ENCODE measurements at regions not wholly inside any gene's neighbourhood (a gene's known extent, or its start where the extent isn't known, plus 50 kb on each side); places are given as distances from the start of the nearest gene placed in this dataset.

DNA sequence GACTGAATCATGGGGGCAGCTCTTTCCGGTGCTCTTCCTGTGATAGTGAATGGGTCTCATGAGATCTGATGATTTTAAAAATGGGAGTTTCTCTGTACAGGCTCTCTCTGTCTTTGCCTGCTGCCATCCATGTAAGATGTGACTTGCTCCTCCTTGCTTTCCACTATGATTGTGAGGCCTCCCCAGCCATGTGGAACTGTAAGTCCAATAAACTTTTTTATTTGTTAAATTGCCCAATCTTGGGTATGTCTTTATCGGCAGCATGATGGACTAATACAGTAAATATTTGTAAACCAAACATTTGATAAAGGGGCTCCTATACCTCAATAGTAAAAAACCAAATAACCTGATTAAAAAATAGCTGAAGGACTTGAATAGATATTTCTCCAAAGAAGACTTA lies 77.3 kb downstream of the INSIG2 start:
- H3K27me3 Mint-ChIP-seq (ENCODE audit: unreplicated experiment): no peaks in the 10 kb centered on the region
- no peak overlapping the region for H3K4me3 Mint-ChIP-seq (ENCODE audit: unreplicated experiment)
- TF ChIP-seq CTCF (IDR thresholded peaks at IDR 0.05; ENCODE audit: partially characterized antibody, unreplicated experiment): no peak
- H3K9me3 Mint-ChIP-seq (ENCODE audit: unreplicated experiment): peaks cover 1% of the 10 kb centered on the region
- no peak for DNase-seq
- no peak overlapping the region for H3K27ac Mint-ChIP-seq (ENCODE audit: unreplicated experiment)
- peaks cover 21% of the 10 kb centered on the region for H3K36me3 Mint-ChIP-seq (ENCODE audit: unreplicated experiment)
- no peaks in the 10 kb centered on the region for H3K4me1 Mint-ChIP-seq (ENCODE audit: low read depth, unreplicated experiment)
